HEK293T (cell line): ENCODE measurements at regions not wholly inside any gene's neighbourhood (a gene's known extent, or its start where the extent isn't known, plus 50 kb on each side); places are given as distances from the start of the nearest gene placed in this dataset.

ENCODE experiments used
- ELF4 ChIP-seq: fragments of 450-650 bp; IDR thresholded peaks from 2 replicates; pipeline ENCODE4 v1.6.1; 2017; ENCODE audit warnings: antibody characterized with exemption
- HDGF ChIP-seq: fragments of 450-650 bp; IDR thresholded peaks from 2 replicates; pipeline ENCODE4 v1.6.1; 2017; ENCODE audit warnings: antibody characterized with exemption, borderline replicate concordance
- LEF1 ChIP-seq: fragments of 450-650 bp; IDR thresholded peaks from 2 replicates; pipeline ENCODE4 v1.6.1; 2017; ENCODE audit warnings: mild to moderate bottlenecking, borderline replicate concordance
- SUZ12 ChIP-seq: fragments of 450-650 bp; IDR thresholded peaks from 2 replicates; pipeline ENCODE4 v1.6.1; 2016; ENCODE audit warnings: mild to moderate bottlenecking

DNA sequence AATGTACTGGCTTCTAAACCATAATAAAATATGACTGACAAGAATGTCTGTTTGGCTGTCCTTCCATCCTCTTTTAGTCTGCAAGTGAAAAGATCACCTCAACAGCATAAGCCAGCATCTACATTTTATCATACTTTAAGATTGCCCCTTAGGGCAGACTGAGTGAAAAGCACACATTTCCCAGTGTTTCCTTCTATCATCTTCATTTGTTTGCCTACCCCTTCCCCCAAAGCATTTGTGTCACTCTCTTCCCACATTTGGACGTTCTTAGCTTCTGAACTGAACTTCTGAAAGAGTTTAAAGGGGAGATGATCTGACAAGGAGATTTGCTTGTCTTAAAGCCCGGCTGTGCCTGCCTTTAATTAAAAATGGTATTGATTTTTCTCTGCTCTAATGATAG, 322.2 kb downstream of the SPATA17 start:
- TF ChIP-seq HDGF (no peak), SUZ12 (no peak), LEF1 (no peak), ELF4 (no peak)
